ENCODE measurements at regions not wholly inside any gene's neighbourhood (a gene's known extent, or its start where the extent isn't known, plus 50 kb on each side); places are given as distances from the start of the nearest gene placed in this dataset.

GRCh38 chr15:66849746-66850077 lies 147.7 kb downstream of the SMAD6 start:
- no peak overlapping the region for H2AFZ ChIP-seq (ENCODE audit: low read length)
- TF ChIP-seq ASH2L (IDR thresholded peaks at IDR 0.05; ENCODE audit: low read length) (no peak), CREB1 (IDR thresholded peaks at IDR 0.05) (no peak), SIX5 (IDR thresholded peaks at IDR 0.05; ENCODE audit: low read depth, low read length) (no peak), TEAD4 (IDR thresholded peaks at IDR 0.05; ENCODE audit: low read depth, low read length) (no peak), EZH2 (IDR thresholded peaks at IDR 0.05; ENCODE audit: low read depth, low read length, severe bottlenecking) (no peak), POLR2A (IDR thresholded peaks at IDR 0.05; ENCODE audit: control extremely low read depth in 1 of 2, low read depth in 2 of 2, low read length in 2 of 2) (no peak), NANOG (IDR thresholded peaks at IDR 0.05; ENCODE audit: insufficient read depth, low read depth, low read length, poor library complexity, severe bottlenecking) (no peak)
- H2BK5ac ChIP-seq (ENCODE audit: low read depth, low read length) = no peak overlapping the region
- H3K23ac ChIP-seq (ENCODE audit: insufficient read length) = no peak overlapping the region
- H3K9me3 ChIP-seq (ENCODE audit: insufficient read depth in 2 of 2, low read depth in 1 of 2, low read length in 1 of 2) = no peaks in the 10 kb centered on the region
- no peak overlapping the region for H4K8ac ChIP-seq (ENCODE audit: extremely low read depth, insufficient read depth, low read length)
- H4K91ac ChIP-seq (replicated peaks; ENCODE audit: insufficient read length, low read length) = no peak overlapping the region
- H3K4me3 ChIP-seq (ENCODE audit: extremely low read depth in 1 of 4, insufficient read depth in 2 of 4, low read depth in 3 of 4, low read length in 4 of 4) = no peak overlapping the region
- H3K56ac ChIP-seq (replicated peaks; ENCODE audit: insufficient read length, low read depth, low read length) = no peak overlapping the region
- H3K23me2 ChIP-seq (ENCODE audit: low read depth, low read length) = no peaks in the 10 kb centered on the region
- H2BK15ac ChIP-seq (ENCODE audit: low read length) = no peak overlapping the region
- ChIA-PET POLR2A (ENCODE audit: partially characterized antibody) (no interaction called here), CTCF (ENCODE audit: partially characterized antibody) (interaction anchor here (0.6 to 12.5 kb wide), 14 partner anchors 12 to 243 kb away, joined by 3 to 202 read pairs (median 26); partner anchors contain the start of gene SMAD6)
- no peak overlapping the region for H4K5ac ChIP-seq (ENCODE audit: insufficient read length, low read depth, low read length)
- H3K14ac ChIP-seq (ENCODE audit: insufficient read length) = no peak overlapping the region
- no peaks in the 10 kb centered on the region for H3K79me2 ChIP-seq (ENCODE audit: control insufficient read depth in 1 of 2, insufficient read depth in 2 of 2, low read length in 2 of 2)
- H4K20me1 ChIP-seq (replicated peaks in 1 of 2; ENCODE audit: control insufficient read depth in 1 of 2, insufficient read depth in 2 of 2, low read length in 2 of 2) = no peaks in the 10 kb centered on the region
- H2BK20ac ChIP-seq (ENCODE audit: low read length) = no peak overlapping the region
- no peak overlapping the region for H3K4me2 ChIP-seq (ENCODE audit: insufficient read depth in 1 of 2, low read depth in 2 of 2, low read length in 2 of 2)
- H3K27ac ChIP-seq (ENCODE audit: low read depth, low read length) = no peak overlapping the region
- H2BK12ac ChIP-seq (ENCODE audit: low read depth, low read length) = no peak overlapping the region
- no peak overlapping the region for H2BK120ac ChIP-seq (replicated peaks; ENCODE audit: low read depth, low read length)
- no peak overlapping the region for H3K9ac ChIP-seq (replicated peaks in 1 of 4; ENCODE audit: extremely low read depth in 1 of 4, low read depth in 3 of 4, low read length in 3 of 4)
- WGBS, 2 experiments (ENCODE audit: extremely low coverage in 1 of 2, insufficient coverage in 1 of 2, insufficient read length in 1 of 2, insufficient replicate concordance in 2 of 2, low coverage in 1 of 2, low lambda C conversion rate in 2 of 2, missing lambda C conversion rate in 1 of 2) = 89% methylated on average over 4 of the region's 4 CpGs; no CpG with 5 or more reads in 1 of the 2 experiments
- no peak overlapping the region for H2AK5ac ChIP-seq (ENCODE audit: low read depth, low read length)
- H3K79me1 ChIP-seq (ENCODE audit: low read depth, low read length) = no peaks in the 10 kb centered on the region
- FAIRE-seq (no peak), DNase-seq (ENCODE audit: low read depth in 1 of 2, low spot score in 2 of 2) (no peak)
- H3K27me3 ChIP-seq (replicated peaks in 1 of 4; ENCODE audit: control insufficient read depth in 3 of 4, extremely low read depth in 1 of 4, insufficient read depth in 3 of 4, low read length in 3 of 4) = peaks cover 0 to 11% (median 6%) of the 10 kb centered on the region in 4 experiments; a peak in 5 of 7 replicates
- no peak overlapping the region for H3K18ac ChIP-seq (ENCODE audit: extremely low read depth, low read length)
- H3K4me1 ChIP-seq (replicated peaks in 1 of 4; ENCODE audit: control insufficient read depth in 3 of 4, insufficient read depth in 4 of 4, low read length in 3 of 4) = no peaks in the 10 kb centered on the region; a peak in 2 of 7 replicates
- H3K4ac ChIP-seq (replicated peaks; ENCODE audit: insufficient read length, low read depth, low read length) = no peak overlapping the region
- no peaks in the 10 kb centered on the region for H3K36me3 ChIP-seq (ENCODE audit: control insufficient read depth in 2 of 4, insufficient read depth in 4 of 4, low read length in 3 of 4)
